ENCODE measurements at regions not wholly inside any gene's neighbourhood (a gene's known extent, or its start where the extent isn't known, plus 50 kb on each side); places are given as distances from the start of the nearest gene placed in this dataset.

DNA sequence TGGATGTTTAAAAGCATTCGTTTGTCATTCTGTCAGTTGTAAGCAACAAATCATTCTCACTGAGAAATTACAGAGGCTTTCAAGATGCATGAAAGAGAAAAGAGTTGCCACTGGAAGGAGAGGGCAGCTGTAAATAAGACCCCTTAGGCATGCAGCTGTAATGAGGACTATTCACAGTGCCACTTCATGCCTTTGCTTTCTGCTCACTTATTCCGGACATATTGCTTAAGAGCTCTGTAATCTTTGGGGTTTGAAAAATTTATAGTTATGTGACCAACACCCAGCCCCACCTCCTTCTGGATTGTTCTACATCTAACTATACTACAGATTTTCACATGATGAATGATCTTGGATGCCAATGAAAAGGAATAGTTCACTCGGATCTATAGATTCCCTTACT, 194.8 kb upstream of the DCN start:
- DNase-seq, result no peak

GRCh38 chr12:91373086-91373485, 190.5 kb upstream of the DCN start:
- no peak for DNase-seq

DNA sequence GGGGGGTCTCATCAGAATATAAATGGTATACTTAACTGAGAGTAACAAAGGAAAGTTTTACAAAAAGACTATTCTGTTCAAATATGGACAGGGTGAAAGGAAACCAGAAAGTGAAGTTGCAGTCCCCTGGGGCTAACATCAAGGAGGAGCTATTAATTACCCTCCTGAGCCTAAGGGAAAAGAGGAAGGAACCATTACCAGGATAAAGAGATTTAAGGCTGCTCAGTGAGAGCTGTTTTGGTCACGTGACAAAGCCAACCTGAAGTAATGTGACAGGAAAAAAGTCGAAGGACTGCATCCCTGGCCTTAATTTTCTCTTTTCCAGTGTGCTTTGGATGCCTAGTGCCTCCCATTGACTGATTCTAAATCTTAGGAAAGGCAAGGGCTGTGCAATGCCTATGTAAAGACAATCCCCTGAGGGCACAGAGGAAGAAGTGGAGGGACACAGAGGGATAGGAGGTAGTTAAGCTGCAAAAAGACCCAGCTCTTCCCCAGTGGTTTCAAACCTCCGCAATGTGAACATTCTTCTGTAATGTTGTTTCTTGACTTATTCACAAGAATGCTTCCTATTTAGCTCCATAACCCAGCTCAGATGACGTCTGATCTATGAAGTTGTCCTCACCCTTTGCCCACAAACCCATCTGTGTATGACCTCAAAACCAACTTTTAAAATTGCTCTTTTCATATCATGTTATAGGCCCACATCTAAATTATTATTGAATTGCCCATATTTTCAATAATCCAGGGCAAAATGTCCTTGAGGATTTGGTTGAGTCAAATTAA, 187.7 kb upstream of the DCN start:
- DNase-seq, result no peak

DNA sequence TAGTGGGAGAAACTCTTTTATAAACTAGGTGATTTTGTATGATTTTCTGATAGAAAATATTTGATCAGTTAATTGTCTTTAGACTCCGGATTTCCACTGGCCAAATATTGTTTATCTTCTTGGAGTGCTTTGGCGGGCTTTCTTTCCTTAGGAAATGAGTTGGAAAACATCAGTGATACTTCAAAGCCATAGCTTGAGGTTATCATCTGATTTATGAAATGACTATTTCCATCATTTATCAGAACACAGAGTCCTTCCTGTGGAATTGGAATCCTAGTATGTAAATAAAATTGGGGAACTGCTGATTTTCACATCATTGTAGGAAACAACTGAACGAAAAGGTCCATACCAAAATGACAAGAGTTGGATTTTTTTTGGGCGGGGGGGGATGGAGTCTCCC, 186.0 kb upstream of the DCN start:
- no peak for DNase-seq

GRCh38 chr12:91367234-91367849, 184.7 kb upstream of the DCN start:
- no peak for DNase-seq

- DNase-seq, result no peak
Measured at GRCh38 chr12:91364471-91365184, 182.0 kb upstream of the DCN start.

GRCh38 chr12:91361864-91362263, 179.2 kb upstream of the DCN start:
- peak; percentile 43 for DNase-seq

- no peak for DNase-seq
Measured at GRCh38 chr12:91357381-91357780, 174.8 kb upstream of the DCN start.

- no peak for DNase-seq
Measured at GRCh38 chr12:91356405-91356804, 173.8 kb upstream of the DCN start.

- peak; percentile 63 for DNase-seq
Measured at GRCh38 chr12:91355150-91356006, 172.8 kb upstream of the DCN start.

GRCh38 chr12:91353266-91353665, 170.6 kb upstream of the DCN start:
- DNase-seq, result no peak

- DNase-seq, result no peak
Measured at GRCh38 chr12:91349476-91349875, 166.9 kb upstream of the DCN start.

GRCh38 chr12:91347481-91348214, 165.0 kb upstream of the DCN start:
- DNase-seq, result no peak

DNA sequence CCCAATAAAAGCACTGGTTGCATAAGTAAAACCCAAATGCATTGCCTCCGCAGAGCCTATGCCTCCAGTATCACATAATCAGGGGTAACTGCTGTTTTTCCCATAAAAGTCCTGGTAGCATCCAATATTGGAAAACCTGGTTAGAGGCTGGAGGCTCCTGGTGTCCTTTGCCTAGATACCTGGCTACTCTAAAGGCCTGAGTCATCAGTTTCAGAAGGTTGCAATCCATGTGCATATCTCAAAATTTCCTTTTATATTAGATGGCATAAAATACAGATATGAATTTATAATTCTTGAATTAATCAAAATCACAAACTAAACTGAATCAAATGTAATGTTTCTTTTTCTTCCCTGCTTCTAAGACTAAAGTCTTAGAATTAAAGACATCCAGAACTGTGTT, 164.2 kb upstream of the DCN start:
- DNase-seq, result no peak

DNA sequence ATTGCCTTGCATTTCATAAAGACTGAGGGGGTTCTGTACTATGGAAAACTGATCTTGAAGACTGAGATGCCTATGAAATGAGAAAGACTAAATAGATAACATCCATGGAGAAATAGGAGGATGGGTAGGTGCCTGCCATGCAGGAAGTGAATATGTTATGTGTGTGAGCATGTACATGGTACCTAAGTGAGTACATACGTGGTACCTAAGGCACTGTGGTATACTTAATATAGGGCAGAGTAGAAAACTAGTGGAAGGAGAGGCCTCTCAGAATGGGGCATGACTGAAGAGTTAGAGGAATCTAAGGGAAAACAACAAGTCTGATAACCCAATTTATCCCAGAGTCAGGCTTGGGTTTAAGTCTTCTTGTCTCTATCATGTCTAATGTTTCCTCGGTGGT, 161.8 kb upstream of the DCN start:
- no peak for DNase-seq

GRCh38 chr12:91343010-91343409, 160.4 kb upstream of the DCN start:
- no peak for DNase-seq

DNA sequence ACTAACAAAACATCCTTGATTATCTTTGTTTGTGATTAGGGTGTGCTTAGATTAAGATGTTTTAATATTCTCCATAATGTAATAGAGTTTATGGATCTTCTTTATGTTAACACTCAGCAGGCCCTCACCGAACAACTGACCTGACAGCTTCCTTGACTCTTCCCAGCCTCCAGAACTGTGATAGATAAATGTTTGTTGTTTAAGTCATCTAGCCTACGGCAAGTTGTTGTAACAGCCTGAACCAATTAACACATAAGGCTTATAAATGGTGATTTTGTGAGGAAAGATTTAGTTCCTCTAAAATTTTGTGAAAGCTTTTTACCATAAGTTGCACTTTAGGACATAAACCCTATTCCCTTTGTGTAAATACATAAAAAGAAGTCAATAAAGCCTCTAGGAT, 156.5 kb upstream of the DCN start:
- DNase-seq, result no peak

DNA sequence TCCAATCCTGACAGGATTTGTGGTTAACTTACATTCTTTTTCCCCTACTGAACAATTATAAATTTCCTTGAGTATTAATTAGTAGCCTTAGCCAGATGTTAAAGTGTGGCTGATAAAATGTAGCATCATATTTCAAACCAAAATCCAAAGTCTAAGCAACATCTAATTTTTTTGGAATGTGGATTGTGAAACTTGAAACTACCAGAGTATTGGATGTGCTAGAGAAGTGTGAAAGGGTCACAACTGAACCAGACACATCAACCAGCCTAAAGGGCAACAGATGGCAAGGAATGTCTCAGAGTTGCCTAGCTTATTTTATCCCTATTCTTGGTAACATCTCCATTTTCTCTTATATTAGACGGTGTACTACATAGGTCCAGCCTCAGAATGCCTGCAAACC, 153.1 kb upstream of the DCN start:
- no peak for DNase-seq

DNA sequence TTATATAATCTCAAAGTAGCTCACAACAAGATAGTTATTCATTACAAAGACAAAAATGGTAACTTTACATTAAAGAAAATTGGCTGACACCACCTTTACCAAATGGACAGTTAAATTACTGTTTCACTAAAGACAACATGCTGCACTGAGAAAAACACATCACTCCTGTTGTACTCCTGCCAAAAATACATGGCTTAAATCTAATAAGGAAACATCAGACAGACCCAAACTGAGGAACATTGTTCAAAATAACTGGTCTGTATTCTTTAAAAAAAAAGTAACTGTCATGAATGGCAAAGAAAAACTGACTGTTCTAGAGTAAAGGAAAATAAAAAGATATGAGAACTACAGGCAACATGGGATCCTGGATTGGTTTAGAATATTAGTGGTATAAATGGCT, 151.3 kb upstream of the DCN start:
- no peak for DNase-seq

DNA sequence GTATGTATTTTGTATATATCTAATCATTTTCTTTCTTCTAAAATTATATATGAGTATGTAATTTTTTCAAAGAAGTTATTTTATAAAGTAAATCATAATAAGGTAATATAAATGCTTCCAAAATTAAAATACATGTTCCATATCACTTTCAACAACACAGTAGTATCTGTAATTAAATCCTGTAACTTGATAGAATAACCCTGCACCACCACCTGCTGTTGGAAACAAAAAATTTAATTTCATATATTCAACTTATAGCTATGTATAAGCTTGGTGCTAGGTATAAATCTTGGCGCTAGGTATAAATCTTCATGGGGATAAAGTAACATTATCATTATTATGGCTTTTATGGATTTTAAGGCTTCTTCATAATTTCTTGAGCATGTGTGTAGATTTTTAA, 149.7 kb upstream of the DCN start:
- no peak for DNase-seq

- no peak for DNase-seq
Measured at GRCh38 chr12:91331371-91331770, 148.8 kb upstream of the DCN start.

DNA sequence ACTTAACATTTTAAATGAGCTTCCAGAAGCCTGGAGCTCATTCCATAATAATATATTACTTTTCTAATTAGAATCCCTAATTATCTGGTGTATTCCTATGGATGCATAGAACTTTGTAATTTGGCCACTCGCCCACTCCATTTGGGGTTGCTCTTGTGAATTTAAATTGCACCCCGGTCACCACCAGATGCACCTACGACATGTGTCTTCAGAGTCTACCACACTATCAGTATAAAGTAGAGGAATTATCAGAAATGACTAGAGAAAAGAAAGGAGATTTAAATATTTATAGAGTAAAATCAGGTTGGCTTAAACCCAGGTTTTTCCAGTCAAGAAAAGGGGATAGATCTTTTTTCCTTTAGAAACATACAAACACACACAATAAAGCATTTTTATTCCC, 145.8 kb upstream of the DCN start:
- no peak for DNase-seq

DNA sequence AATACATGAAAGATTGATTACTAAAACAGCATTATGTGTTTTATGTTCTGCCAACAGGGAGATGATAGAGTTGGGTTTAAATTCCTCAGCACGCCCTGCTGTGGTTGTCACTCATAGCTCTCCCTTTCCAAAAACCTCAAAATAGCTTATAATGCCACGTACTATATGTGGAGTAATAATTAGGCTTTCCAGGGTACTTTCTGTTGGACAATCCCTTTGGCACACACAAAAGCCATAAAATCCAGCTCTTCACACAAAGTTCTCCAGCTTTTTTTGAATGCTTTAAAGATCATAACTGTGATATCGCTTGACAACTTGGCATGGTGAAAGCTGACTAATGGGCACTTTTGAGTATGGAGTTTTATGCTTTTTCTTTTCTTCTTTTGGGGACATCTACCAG, 145.3 kb upstream of the DCN start:
- DNase-seq, result no peak
